Activated CD4-positive, alpha-beta T cell treated with anti-CD3 and anti-CD28 coated beads, Interleukin-2, amount 50 U/mL, for 4 hours (primary cell): ENCODE measurements at regions not wholly inside any gene's neighbourhood (a gene's known extent, or its start where the extent isn't known, plus 50 kb on each side); places are given as distances from the start of the nearest gene placed in this dataset.

Source experiments
- DNase-seq, 2 experiments: peaks; one replicate each; pipeline ENCODE4 v3.0.0-alpha.2; 2020

DNA sequence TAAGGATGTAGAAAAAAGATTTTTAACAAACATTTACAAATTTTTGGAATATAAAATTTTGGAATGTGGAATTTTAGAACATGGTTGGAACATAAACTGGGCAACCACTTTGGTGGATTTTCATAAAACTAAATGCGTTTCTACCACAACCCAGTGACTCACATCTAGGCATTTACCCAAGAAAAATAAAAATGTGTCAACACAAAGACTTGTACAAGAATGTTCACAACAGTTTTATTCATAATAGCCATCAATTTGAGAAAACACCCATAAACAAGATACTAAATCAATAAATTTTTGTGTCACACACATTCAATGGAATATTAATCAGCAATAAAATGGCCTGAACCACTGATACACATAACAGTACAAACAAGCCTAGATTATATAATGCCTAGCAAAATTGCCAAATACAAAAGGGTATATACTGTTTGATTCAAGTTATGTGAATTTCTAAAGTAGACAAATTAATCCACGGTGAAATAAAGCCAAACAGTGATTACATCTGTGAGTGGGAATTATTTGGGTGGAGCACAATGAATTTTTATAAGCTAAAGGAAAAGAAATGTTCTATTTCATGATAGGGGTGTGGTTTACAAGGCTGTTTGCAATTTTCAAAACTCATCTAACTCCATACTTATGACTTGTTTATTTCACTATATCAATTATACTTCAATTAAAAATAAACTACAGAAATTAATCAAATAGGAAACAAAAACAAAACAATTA is 415.2 kb upstream of the OR4E1 start:
- DNase-seq, result no peak

- DNase-seq, result no peak
These were observed 412.5 kb upstream of the OR4E1 start for GRCh38 chr14:22086131-22086530.

- DNase-seq, result no peak
These were observed 411.0 kb upstream of the OR4E1 start for GRCh38 chr14:22084393-22085281.

GRCh38 chr14:22081337-22081736 is 407.7 kb upstream of the OR4E1 start:
- no peak for DNase-seq

DNA sequence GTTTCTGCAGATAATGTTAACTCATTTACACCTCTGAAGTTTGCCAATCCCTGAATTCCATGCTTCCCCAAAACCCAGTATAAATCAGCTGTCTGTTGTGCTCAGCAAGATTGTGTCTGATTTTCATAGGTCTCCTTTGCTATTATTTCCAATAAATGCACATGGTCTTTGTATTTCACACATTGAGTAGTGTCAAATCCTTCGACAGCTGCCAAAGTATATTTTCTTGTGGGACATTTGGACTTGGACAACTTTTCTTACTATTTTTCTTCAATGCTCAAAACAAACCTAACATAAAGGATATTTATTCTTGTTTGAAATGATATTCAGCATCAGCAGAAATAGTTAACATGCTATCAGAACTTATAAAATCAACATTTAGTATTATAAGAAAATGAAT is 406.1 kb upstream of the OR4E1 start:
- DNase-seq, result no peak

DNA sequence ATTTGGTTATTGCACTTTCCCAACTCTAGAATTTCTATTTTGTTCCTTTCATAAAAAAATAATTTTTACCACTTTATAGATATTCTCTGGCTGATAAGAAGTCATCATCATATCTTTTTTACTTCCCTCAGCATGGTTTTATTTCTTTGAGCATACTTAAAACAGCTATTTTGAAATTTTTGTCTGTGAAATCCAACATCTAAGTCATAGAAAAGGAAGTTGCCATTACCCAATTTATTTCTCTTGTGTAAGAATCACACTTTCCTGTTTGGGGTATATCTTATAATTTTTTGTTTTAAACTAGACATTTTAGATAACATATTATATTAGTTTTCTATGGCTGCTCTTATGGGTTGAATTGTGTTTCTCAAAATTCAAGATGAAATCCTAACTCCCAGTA is 400.2 kb upstream of the OR4E1 start:
- no peak for DNase-seq

- no peak for DNase-seq
These were observed 397.4 kb upstream of the OR4E1 start for GRCh38 chr14:22071006-22071405.

DNA sequence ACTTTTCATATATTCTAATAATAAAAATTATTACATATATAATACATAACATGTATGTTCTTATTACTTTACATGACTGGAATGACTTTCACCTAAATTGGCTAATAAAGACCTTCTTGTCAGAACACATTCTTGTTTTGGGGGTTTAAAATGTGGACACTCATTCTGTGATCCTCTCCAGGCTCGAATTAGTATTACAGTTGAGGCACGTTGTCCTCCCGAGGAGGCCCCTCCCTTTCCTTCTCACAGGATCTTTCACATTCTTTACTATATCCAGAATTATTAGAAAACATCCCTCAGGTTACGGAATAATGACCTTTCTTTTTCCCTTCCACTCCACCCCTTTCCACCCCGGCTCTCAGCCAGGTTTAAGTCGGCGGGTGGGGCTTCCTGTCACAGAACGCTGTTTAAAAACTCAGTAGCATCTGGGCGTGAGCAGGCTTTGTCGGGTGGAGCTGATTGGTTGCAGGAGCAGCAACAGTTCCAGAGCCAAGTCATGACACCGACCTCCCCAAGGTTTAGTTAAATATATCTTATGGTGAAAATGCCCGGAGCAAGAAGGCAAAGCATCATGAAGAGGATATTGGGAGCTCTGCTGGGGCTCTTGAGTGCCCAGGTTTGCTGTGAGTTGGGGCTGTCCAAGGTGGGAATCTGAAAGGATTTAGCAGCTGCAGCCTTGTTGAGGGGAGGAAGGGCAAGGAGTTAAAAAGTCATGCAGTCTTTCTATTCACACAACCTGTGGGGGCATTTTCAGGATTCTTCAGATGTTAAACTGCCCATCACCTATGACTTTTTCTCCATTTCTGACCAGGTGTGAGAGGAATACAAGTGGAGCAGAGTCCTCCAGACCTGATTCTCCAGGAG is 396.7 kb upstream of the OR4E1 start:
- DNase-seq, result peak; percentile 26 to 31

GRCh38 chr14:22065347-22065746 is 391.7 kb upstream of the OR4E1 start:
- DNase-seq, result no peak

- DNase-seq, result no peak
These were observed 385.6 kb upstream of the OR4E1 start for GRCh38 chr14:22059201-22059600.

DNA sequence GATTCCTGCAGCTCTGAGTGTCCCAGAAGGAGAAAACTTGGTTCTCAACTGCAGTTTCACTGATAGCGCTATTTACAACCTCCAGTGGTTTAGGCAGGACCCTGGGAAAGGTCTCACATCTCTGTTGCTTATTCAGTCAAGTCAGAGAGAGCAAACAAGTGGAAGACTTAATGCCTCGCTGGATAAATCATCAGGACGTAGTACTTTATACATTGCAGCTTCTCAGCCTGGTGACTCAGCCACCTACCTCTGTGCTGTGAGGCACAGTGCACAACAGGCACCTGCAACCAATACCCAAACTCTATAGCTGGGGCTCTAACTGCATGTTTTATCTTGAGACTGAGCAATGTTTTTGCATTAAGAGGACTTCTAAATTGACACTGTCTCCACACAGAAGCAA is 379.2 kb upstream of the OR4E1 start:
- DNase-seq, result peak in 1 of 2 experiments; percentile 5

DNA sequence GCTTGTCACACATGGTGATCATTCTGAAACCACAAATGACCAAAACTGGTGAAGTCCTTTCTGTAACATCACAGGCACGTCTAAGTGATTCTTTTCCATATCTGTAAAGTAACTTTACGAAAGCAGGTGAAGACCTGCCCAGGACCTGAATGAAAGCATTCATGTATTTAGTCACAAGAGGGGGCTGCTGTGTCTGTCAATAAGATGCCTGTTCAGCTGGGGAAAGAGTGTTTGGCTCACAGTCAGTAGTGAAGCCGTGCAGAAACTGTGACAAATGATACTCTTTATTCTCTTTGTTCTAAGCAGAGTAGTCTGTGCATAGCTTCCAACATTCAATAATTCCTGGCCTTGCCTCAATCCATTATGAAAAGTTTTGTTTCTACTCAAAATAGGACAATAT is 373.5 kb upstream of the OR4E1 start:
- DNase-seq, result peak in 1 of 2 experiments; percentile 3

GRCh38 chr14:22046063-22046462 is 372.4 kb upstream of the OR4E1 start:
- no peak for DNase-seq

GRCh38 chr14:22044193-22044592 is 370.6 kb upstream of the OR4E1 start:
- DNase-seq, result no peak

DNA sequence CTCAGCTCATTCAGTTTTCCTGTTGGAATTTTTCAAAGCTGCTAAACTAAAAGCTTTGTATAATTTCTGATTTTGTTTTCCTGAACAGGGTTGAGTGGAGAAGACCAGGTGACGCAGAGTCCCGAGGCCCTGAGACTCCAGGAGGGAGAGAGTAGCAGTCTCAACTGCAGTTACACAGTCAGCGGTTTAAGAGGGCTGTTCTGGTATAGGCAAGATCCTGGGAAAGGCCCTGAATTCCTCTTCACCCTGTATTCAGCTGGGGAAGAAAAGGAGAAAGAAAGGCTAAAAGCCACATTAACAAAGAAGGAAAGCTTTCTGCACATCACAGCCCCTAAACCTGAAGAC is 367.1 kb upstream of the OR4E1 start:
- DNase-seq, result no peak

DNA sequence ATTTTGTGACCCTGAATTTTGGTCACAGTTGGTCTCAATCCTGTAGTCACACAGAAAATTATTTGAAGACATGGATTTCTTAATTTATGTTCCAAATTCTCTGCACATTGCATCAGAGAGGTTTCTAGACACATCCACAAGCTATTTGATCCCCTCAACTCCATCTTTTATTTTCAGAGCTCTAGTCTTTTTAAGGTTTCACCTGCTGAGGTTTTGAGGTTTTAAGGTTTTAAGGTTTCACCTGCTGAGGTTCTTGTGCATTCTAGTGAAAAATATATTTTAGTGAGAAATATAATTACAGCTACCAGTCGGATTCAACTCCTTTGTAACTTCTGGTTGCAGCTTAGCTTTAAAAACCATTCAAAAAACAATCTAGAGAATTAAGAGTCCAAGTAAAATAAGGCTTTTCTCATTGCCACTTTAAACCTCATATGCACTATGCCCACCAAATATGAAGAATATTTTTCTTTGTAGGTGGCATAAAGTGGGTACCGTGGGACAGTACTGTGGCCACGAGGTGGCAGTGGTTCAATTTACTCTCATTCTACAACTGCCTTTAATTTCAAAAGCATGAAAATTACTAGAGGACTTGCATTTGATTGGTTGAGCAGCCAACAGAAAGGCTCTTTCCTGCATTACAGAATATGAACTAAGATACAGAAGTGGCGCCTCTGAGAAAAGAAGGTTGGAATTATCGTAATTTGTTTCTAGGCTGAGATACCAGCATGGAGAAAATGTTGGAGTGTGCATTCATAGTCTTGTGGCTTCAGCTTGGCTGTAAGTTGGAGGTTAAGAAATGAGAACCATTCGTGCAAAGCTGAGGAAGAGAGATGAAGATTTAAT is 366.5 kb upstream of the OR4E1 start:
- DNase-seq, result peak; percentile 19 to 33

DNA sequence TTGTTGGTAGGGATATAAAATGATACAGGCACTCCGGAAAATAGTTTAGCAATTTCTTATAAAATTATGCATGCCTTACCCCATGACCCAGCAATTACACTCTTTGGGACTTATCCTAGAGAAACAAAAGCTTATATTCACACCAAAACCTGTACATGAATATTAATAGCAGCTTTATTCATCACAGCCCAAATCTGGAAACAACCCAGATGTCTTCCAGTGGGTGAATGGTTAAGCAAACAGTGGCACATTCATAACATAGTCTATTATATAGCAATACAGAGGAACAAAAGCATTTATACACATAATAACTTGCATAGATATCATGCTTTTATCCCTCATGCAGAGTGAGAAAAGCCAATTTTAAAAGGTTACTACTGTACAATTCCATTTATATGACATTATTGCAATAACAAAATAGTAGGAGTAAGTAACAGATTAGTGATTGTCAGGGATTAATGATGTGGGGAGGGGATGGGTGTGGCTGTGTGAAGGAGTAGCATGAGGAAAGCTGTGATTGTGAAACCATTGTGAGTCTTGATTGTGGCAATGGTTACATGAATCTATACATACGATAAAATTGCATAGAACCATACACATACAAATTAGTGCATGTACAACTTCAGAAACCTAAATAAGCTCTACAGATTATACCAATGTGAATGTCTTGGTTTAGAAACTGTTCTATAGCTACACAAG is 363.1 kb upstream of the OR4E1 start:
- DNase-seq, result no peak

DNA sequence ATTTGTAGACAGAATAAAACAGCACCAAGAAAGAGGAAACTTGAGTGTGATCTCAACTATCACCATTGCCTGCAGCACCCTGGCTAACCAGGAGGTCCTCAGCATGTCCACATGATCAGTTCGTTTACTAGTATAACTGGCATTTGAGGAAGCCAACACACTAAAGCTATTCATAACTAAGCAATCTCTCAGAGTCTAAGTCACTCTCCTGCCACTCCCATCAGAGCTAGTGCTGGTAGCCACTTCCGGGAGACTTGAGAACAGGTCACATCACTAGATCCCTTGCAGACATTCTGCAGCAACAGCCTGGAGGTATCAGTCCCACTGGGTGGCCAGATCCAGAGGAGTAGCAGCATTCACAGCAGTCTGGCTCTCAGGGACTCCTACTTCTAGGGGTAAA is 352.9 kb upstream of the OR4E1 start:
- no peak for DNase-seq

GRCh38 chr14:22025879-22026278 is 352.3 kb upstream of the OR4E1 start:
- DNase-seq, result no peak

GRCh38 chr14:22024137-22024536 is 350.5 kb upstream of the OR4E1 start:
- DNase-seq, result no peak

DNA sequence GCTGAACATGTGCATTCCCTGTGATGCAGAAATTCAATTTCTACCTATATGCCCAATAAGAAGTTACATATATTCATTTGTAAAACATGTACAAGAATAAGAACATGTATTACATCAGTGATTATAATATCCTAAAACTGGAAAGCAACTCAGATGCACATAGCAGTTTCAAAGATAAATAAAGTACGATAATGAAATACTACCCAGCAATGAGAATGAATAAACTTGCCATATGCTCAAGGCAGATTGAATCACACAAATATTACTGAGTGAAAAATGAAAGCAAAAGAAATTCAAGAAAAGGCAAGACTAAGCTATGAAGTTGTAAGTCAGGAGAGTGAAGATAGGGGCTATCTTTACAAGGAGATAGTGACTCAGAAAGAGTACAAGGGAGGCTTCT is 345.3 kb upstream of the OR4E1 start:
- DNase-seq, result no peak

DNA sequence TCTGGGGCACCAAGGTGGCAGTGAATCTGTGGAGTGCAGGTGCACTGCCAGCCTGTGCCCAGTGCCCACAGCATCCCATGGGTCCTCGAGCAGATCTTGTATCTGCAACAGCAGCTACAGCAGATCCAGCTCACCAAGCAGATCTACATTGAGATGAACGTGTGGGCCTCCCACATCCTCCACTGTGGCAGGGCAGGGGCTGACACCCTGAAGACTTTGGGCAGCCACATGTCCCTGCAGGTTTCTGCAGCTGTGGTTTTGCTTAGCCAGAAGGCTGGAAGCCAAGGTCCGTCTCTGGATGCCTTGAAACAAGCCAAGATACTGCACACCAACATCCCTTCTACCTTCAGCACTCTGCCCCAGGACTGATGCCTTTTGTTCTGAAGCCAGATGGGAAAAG is 338.8 kb upstream of the OR4E1 start:
- no peak for DNase-seq
